GM06990 (cell line): ENCODE measurements at regions not wholly inside any gene's neighbourhood (a gene's known extent, or its start where the extent isn't known, plus 50 kb on each side); places are given as distances from the start of the nearest gene placed in this dataset.

Experiments used
- DNase-seq: peaks from one replicate; pipeline ENCODE4 v3.0.0-alpha.2; 2011; ENCODE audit not compliant: insufficient read length; ENCODE audit errors: extremely low read depth
- H3K27me3 ChIP-seq: replicated peaks from 2 replicates; pipeline ENCODE4 v1.6.0; 2011; ENCODE audit warnings: low read length; ENCODE audit not compliant: control insufficient read depth, insufficient read depth
- H3K36me3 ChIP-seq: 2 replicates; pipeline ENCODE4 v1.5.1; 2011; ENCODE audit warnings: low read length; ENCODE audit not compliant: control insufficient read depth, insufficient read depth
- H3K4me3 ChIP-seq: replicated peaks from 2 replicates; pipeline ENCODE4 v1.5.1; 2011; ENCODE audit warnings: low read depth, mild to moderate bottlenecking, control low read depth, low read length
- CTCF ChIP-seq: IDR thresholded peaks from 2 replicates; pipeline ENCODE4 v1.5.1; 2011; ENCODE audit warnings: low read length, control low read depth, mild to moderate bottlenecking, inconsistent platforms; ENCODE audit not compliant: insufficient read depth, poor library complexity, severe bottlenecking

GRCh38 chr4:108432418-108432817 is 188.0 kb upstream of the RPL34 start:
- no peak for TF ChIP-seq CTCF
- no peak for DNase-seq
- Histone ChIP-seq H3K27me3 (no peaks in the 10 kb centered on the region), H3K4me3 (no peak overlapping the region), H3K36me3 (no peaks in the 10 kb centered on the region)

- Histone ChIP-seq H3K36me3 (no peaks in the 10 kb centered on the region), H3K4me3 (no peak overlapping the region), H3K27me3 (no peaks in the 10 kb centered on the region)
- no peak for DNase-seq
- TF ChIP-seq CTCF = no peak
These were observed 188.4 kb upstream of the RPL34 start for GRCh38 chr4:108431986-108432385.

- TF ChIP-seq CTCF = no peak
- DNase-seq = no peak
- Histone ChIP-seq H3K36me3 (no peaks in the 10 kb centered on the region), H3K4me3 (no peak overlapping the region), H3K27me3 (no peaks in the 10 kb centered on the region)
These were observed 189.5 kb upstream of the RPL34 start for GRCh38 chr4:108430921-108431320.

GRCh38 chr4:108429662-108430061 is 190.7 kb upstream of the RPL34 start:
- no peak for DNase-seq
- H3K36me3 ChIP-seq = no peaks in the 10 kb centered on the region
- no peak for TF ChIP-seq CTCF
- H3K27me3 ChIP-seq = no peaks in the 10 kb centered on the region
- H3K4me3 ChIP-seq = no peak overlapping the region

- Histone ChIP-seq H3K27me3 (no peaks in the 10 kb centered on the region), H3K4me3 (no peak overlapping the region), H3K36me3 (no peaks in the 10 kb centered on the region)
- no peak for TF ChIP-seq CTCF
- no peak for DNase-seq
These were observed 191.5 kb upstream of the RPL34 start for GRCh38 chr4:108428923-108429322.

- TF ChIP-seq CTCF = no peak
- H3K4me3 ChIP-seq = no peak overlapping the region
- DNase-seq = no peak
- no peaks in the 10 kb centered on the region for H3K27me3 ChIP-seq
- H3K36me3 ChIP-seq = no peaks in the 10 kb centered on the region
These were observed 192.4 kb upstream of the RPL34 start for GRCh38 chr4:108427946-108428485.
